Body of pancreas (tissue), 4 donors: ENCODE measurements at regions not wholly inside any gene's neighbourhood (a gene's known extent, or its start where the extent isn't known, plus 50 kb on each side); places are given as distances from the start of the nearest gene placed in this dataset.
"Not testable (repeated sequence)": the region's sequence is repeated elsewhere in the genome, so short reads cannot be mapped to it uniquely, and the experiment has no call there.

ENCODE experiments used
- ATAC-seq: fragments of 150-250 bp; one replicate; pipeline ENCODE4 v1.9.1; 2016
- DNase-seq, 4 donors: peaks; one replicate each; pipeline ENCODE4 v3.0.0-alpha.2; 2019
- H3K27ac ChIP-seq, 4 donors: fragments of 200-600 bp; sonication (generic); 1 replicate in 3 of 4; 2 replicates in 1 of 4; pipeline versions ENCODE4 v1.5.1 to v1.6.1; 2016 to 2019; ENCODE audit warnings: mild to moderate bottlenecking in 1 of 4, mixed read lengths in 1 of 4, moderate library complexity in 1 of 4
- H3K27me3 ChIP-seq, 2 donors: fragments of 200-600 bp; sonication (generic); one replicate each; pipeline ENCODE4 v1.6.0; 2016; ENCODE audit warnings: mild to moderate bottlenecking in 1 of 2
- H3K36me3 ChIP-seq, 2 donors: fragments of 200-600 bp; sonication (generic); replicated peaks in 1 of 2; 2 replicates each; pipeline ENCODE4 v1.5.1; 2016; ENCODE audit warnings: low read depth in 2 of 2; ENCODE audit not compliant: insufficient read depth in 1 of 2
- H3K4me1 ChIP-seq: fragments of 200-600 bp; sonication (generic); one replicate; pipeline ENCODE4 v1.6.0; 2016
- H3K4me3 ChIP-seq, 2 donors: fragments of 200-600 bp; sonication (generic); 1 replicate in 1 of 2; 2 replicates in 1 of 2; pipeline ENCODE4 v1.5.1; 2016 to 2019
- H3K9me3 ChIP-seq, 3 donors: fragments of 200-600 bp; sonication (generic); 1 replicate in 2 of 3; 2 replicates in 1 of 3; pipeline ENCODE4 v1.5.1; 2016
- POLR2A ChIP-seq, 3 donors: fragments of 450-650 bp; IDR thresholded peaks; one replicate each; pipeline ENCODE4 v1.6.1; 2016; ENCODE audit warnings: antibody characterized with exemption in 3 of 3, mild to moderate bottlenecking in 2 of 3
- WGBS, 2 donors: methylation state at CpG; one replicate each; pipeline ENCODE4 v1.1.5; 2017; 5-methylcytosine and 5-hydroxymethylcytosine counted together
- intact Hi-C: fragments of 100-400 bp; cut with DNase I; formaldehyde crosslinking; loops from one replicate; pipeline ENCODE4 v1.15.1; 2023
- TF ChIP-seq, protein P1 (sequence below), 7 experiments: fragments of 450-650 bp in 4 of 7; fragments of 200-600 bp in 3 of 7; sonication (generic) in 3 of 7; IDR thresholded peaks; one replicate each; pipeline ENCODE4 v1.5.1; 2016 to 2019; ENCODE audit warnings: antibody characterized with exemption in 7 of 7

DNA sequence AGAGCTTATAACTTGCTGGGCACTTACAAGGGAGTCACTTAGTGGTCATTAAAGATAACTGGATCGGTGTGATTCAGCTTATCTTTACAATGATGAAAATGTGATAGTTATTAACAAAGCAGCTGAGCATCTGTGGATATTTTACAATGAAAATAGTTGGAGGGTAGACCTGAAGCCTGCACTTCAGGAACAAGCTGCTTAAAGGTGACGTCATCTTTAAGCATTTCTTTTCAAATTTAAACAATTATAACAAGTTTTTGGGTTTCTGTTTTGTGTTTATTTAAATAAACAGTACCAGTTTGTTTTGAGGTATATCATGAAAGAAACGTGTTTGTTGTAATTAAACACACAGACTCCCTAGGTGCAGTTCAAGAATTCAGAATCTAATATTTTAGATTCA lies 513.9 kb downstream of the ZNF516 start:
- Histone ChIP-seq H3K27ac (no peak overlapping the region), H3K4me3 (no peak overlapping the region), H3K4me1 (no peaks in the 10 kb centered on the region), H3K36me3 (no peaks in the 10 kb centered on the region), H3K9me3 (no peaks in the 10 kb centered on the region), H3K27me3 (no peaks in the 10 kb centered on the region)
- DNase-seq (no peak), ATAC-seq (no peak)
- TF ChIP-seq, protein P1, sequence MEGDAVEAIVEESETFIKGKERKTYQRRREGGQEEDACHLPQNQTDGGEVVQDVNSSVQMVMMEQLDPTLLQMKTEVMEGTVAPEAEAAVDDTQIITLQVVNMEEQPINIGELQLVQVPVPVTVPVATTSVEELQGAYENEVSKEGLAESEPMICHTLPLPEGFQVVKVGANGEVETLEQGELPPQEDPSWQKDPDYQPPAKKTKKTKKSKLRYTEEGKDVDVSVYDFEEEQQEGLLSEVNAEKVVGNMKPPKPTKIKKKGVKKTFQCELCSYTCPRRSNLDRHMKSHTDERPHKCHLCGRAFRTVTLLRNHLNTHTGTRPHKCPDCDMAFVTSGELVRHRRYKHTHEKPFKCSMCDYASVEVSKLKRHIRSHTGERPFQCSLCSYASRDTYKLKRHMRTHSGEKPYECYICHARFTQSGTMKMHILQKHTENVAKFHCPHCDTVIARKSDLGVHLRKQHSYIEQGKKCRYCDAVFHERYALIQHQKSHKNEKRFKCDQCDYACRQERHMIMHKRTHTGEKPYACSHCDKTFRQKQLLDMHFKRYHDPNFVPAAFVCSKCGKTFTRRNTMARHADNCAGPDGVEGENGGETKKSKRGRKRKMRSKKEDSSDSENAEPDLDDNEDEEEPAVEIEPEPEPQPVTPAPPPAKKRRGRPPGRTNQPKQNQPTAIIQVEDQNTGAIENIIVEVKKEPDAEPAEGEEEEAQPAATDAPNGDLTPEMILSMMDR (IDR thresholded peaks at IDR 0.05): no peak
- TF ChIP-seq POLR2A (IDR thresholded peaks at IDR 0.05): no peak
- intact Hi-C loops: no loop called here
- WGBS, 2 donors: 26 to 27% methylated on average over 3 of the region's 3 CpGs

DNA sequence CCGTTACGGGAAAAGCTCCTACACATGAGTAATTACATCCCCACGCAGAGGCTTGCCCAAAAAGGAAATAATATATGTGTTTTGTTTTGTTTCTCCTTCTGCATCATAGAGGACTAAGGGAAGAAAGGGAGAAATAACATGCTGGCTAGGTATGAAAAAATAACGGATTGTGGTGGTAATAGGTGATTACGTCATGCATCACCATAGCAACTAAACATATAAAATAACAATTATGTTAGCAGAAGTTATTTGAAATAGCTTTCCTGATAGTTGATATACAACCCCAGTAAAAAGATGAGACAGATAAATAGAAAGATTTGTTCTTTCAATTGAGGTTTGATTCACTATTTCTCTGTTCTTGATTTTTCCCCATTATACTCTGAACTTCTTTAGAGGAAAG lies 518.0 kb downstream of the ZNF516 start:
- H3K4me1 ChIP-seq: no peaks in the 10 kb centered on the region
- intact Hi-C loops: no loop called here
- H3K9me3 ChIP-seq: no peaks in the 10 kb centered on the region
- TF ChIP-seq POLR2A (IDR thresholded peaks at IDR 0.05): no peak
- TF ChIP-seq, protein P1 (IDR thresholded peaks at IDR 0.05): no peak
- H3K4me3 ChIP-seq: no peak overlapping the region
- ATAC-seq: no peak
- WGBS, 2 donors: 66 to 67% methylated on average over 5 of the region's 5 CpGs
- H3K27me3 ChIP-seq: no peaks in the 10 kb centered on the region
- H3K36me3 ChIP-seq: no peaks in the 10 kb centered on the region
- no peak for DNase-seq
- no peak overlapping the region for H3K27ac ChIP-seq

DNA sequence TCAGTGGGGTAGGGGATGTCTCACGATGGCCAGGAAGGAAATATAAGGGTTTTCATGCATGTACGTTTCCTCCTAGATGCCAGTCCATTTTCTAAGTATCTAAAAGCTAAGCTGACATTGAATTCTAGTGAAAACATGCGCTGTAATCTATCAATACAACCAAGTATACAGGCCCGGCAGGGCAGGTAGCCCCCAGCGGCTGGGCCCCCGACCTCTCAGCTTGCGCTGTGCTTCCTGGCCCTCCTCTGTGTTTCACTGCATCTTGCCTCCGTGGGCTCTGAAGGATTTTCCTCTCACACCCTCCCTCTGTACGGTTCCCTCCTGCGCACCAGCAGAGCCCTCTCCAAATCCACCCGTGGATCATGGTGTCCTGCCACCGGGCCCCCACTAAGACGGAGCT lies 524.8 kb downstream of the ZNF516 start:
- no peaks in the 10 kb centered on the region for H3K27me3 ChIP-seq
- no peaks in the 10 kb centered on the region for H3K9me3 ChIP-seq
- no peaks in the 10 kb centered on the region for H3K36me3 ChIP-seq
- H3K4me3 ChIP-seq: no peak overlapping the region
- DNase-seq: no peak
- H3K4me1 ChIP-seq: no peaks in the 10 kb centered on the region
- intact Hi-C loops: no loop called here
- no peak overlapping the region for H3K27ac ChIP-seq
- ATAC-seq: no peak
- WGBS, 2 donors: 77 to 85% methylated on average over 13 of the region's 13 CpGs
- no peak for TF ChIP-seq POLR2A (IDR thresholded peaks at IDR 0.05)
- TF ChIP-seq, protein P1 (IDR thresholded peaks at IDR 0.05): no peak

DNA sequence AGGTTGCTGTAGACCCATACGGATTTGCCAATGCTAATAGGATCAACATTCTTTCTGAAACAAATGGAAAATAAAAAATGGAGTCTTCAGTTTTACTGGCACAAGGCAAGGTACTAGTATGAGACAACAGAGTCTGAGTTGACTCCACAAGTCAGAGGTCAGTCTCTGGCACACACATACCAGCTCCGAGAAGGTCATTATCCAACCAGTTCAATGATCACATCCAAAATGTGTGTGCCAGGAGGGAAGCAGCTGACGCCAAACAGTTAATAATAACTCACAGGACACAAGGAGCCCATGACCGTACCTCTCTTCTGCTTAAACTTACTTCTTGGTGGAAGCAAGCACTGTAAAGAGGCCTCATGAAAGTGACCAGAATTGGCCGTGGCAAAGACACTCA lies 528.6 kb downstream of the ZNF516 start:
- Histone ChIP-seq H3K4me3 (no peak overlapping the region), H3K27me3 (no peaks in the 10 kb centered on the region), H3K4me1 (no peaks in the 10 kb centered on the region), H3K36me3 (no peaks in the 10 kb centered on the region), H3K27ac (no peak overlapping the region), H3K9me3 (no peaks in the 10 kb centered on the region)
- intact Hi-C loops: no loop called here
- no peak for TF ChIP-seq POLR2A (IDR thresholded peaks at IDR 0.05)
- TF ChIP-seq, protein P1 (IDR thresholded peaks at IDR 0.05): no peak
- DNase-seq: no peak
- 68 to 72% methylated on average over 5 of the region's 5 CpGs for WGBS, 2 donors
- ATAC-seq: no peak

DNA sequence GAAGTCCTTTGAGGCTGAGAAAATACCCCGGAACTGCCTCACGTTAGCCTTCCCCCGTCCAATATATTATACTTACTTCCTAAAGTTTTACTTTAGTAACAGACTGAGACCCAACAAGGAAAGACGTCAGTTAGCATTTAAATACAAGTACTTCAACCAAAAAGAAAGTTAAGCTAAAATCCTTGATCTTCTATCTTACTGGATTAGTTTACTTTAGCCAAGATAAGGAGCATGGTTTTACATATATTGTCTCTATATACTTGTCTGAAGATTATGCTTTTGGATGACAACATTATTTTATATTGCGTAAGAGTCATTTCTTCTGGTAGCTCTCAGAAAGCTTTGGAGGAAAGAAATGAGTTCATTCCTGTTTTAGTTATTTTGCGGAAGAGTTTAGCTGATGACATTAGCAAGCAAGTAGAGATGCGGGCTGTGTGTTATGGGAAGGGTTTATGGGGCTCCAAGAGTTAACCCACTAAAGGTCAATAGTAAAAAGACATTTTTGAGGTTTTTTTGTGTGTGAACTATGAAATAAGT lies 532.9 kb downstream of the ZNF516 start:
- DNase-seq (no peak), ATAC-seq (no peak)
- Histone ChIP-seq H3K27ac (no peak overlapping the region), H3K36me3 (no peaks in the 10 kb centered on the region), H3K4me3 (no peak overlapping the region), H3K9me3 (no peaks in the 10 kb centered on the region), H3K27me3 (no peaks in the 10 kb centered on the region), H3K4me1 (no peaks in the 10 kb centered on the region)
- no peak for TF ChIP-seq POLR2A (IDR thresholded peaks at IDR 0.05)
- TF ChIP-seq, protein P1 (IDR thresholded peaks at IDR 0.05): no peak
- WGBS, 2 donors: 63 to 76% methylated on average over 7 of the region's 7 CpGs
- intact Hi-C loops: no loop called here

DNA sequence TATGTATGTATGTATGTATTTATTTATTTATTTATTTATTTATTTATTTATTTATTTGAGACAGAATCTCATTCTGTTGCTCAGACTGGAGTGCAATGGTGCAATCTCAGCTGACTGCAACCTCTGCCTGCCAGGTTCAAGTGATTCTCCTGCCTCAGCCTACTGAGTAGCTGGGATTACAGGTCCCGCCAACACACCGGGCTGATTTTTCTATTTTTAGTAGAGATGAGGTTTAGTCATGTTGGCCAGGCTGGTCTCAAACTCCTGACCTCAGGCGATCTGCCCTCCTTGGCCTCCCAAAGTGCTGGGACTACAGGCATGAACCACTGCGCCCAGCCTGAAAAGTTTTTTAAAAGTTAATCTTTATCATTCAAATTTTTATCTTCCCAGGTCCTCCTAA lies 532.9 kb upstream of the SMIM21 start:
- intact Hi-C loops, DNase-seq, H3K9me3 ChIP-seq, H3K27me3 ChIP-seq, H3K36me3 ChIP-seq, H3K4me3 ChIP-seq, H3K27ac ChIP-seq, ATAC-seq, H3K4me1 ChIP-seq: not testable (repeated sequence)
- 81 to 82% methylated on average over 4 of the region's 4 CpGs for WGBS, 2 donors
